Hepatocyte (in vitro differentiated cells): ENCODE measurements at regions not wholly inside any gene's neighbourhood (a gene's known extent, or its start where the extent isn't known, plus 50 kb on each side); places are given as distances from the start of the nearest gene placed in this dataset.
"Not testable (repeated sequence)": the region's sequence is repeated elsewhere in the genome, so short reads cannot be mapped to it uniquely, and the experiment has no call there.

Experiments used
- EZH2 ChIP-seq: fragments of 200-600 bp; sonication (generic); IDR thresholded peaks from 2 replicates; pipeline ENCODE4 v1.6.1; 2016; ENCODE audit warnings: antibody characterized with exemption, mild to moderate bottlenecking, borderline replicate concordance
- EZH2phosphoT487 ChIP-seq: fragments of 200-600 bp; sonication (generic); IDR thresholded peaks from one replicate; pipeline ENCODE4 v1.6.1; 2018; ENCODE audit warnings: antibody characterized with exemption, mild to moderate bottlenecking, low read depth, moderate library complexity; ENCODE audit not compliant: unreplicated experiment, severe bottlenecking
- TF ChIP-seq, protein P1 (sequence below): fragments of 200-600 bp; sonication (generic); IDR thresholded peaks from 2 replicates; pipeline ENCODE4 v1.5.1; 2016; ENCODE audit warnings: antibody characterized with exemption, mild to moderate bottlenecking; ENCODE audit not compliant: poor library complexity

DNA sequence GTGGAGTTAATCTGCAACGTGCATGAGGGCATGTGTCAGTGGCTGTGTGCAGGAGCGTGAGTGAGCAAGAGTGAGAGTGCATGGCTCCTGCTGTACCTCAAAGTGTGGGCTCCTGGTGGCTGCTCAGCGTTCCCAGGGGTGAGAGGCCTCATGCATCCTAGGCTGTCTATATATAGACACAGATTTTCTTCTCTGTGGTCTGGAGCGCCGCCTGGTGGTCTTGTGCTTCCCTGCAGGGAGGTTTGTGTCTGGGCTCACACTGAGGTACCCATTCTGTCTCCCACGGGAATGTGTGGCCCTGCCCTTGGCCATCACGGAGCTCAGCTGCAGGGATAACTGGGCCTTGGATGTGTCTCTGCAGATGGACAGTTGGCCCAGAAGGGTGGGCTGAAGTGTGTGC, 520.2 kb downstream of the GOLGA6L6 start:
- TF ChIP-seq, protein P1, sequence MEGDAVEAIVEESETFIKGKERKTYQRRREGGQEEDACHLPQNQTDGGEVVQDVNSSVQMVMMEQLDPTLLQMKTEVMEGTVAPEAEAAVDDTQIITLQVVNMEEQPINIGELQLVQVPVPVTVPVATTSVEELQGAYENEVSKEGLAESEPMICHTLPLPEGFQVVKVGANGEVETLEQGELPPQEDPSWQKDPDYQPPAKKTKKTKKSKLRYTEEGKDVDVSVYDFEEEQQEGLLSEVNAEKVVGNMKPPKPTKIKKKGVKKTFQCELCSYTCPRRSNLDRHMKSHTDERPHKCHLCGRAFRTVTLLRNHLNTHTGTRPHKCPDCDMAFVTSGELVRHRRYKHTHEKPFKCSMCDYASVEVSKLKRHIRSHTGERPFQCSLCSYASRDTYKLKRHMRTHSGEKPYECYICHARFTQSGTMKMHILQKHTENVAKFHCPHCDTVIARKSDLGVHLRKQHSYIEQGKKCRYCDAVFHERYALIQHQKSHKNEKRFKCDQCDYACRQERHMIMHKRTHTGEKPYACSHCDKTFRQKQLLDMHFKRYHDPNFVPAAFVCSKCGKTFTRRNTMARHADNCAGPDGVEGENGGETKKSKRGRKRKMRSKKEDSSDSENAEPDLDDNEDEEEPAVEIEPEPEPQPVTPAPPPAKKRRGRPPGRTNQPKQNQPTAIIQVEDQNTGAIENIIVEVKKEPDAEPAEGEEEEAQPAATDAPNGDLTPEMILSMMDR: not testable (repeated sequence)
- TF ChIP-seq EZH2, EZH2phosphoT487: not testable (repeated sequence)
